ENCODE measurements at regions not wholly inside any gene's neighbourhood (a gene's known extent, or its start where the extent isn't known, plus 50 kb on each side); places are given as distances from the start of the nearest gene placed in this dataset.

- no peak for DNase-seq (ENCODE audit: low read depth, low spot score)
- no peaks in the 10 kb centered on the region for H3K36me3 ChIP-seq (ENCODE audit: insufficient read depth, low read length)
- H3K4me3 ChIP-seq, result no peak overlapping the region
- no peaks in the 10 kb centered on the region for H3K9me3 ChIP-seq (ENCODE audit: low read depth, low read length)
- TF ChIP-seq FOXP2 (optimal IDR thresholded peaks at IDR 0.05; ENCODE audit: control extremely low read depth, extremely low read length, insufficient read depth) (no peak), EZH2 (IDR thresholded peaks at IDR 0.05) (no peak), POLR2AphosphoS5 (IDR thresholded peaks at IDR 0.05; ENCODE audit: borderline replicate concordance, low read depth, low read length) (no peak)
- no peak overlapping the region for H3K9ac ChIP-seq (ENCODE audit: insufficient read length)
- no peak overlapping the region for H3K27ac ChIP-seq
Measured at GRCh38 chr2:23323917-23324680, 60.9 kb upstream of the KLHL29 start.

- H3K4me3 ChIP-seq, result no peak overlapping the region
- H3K36me3 ChIP-seq (ENCODE audit: insufficient read depth, low read length), result no peaks in the 10 kb centered on the region
- no peaks in the 10 kb centered on the region for H3K9me3 ChIP-seq (ENCODE audit: low read depth, low read length)
- H3K27ac ChIP-seq, result no peak overlapping the region
- no peak for DNase-seq (ENCODE audit: low read depth, low spot score)
- TF ChIP-seq FOXP2 (optimal IDR thresholded peaks at IDR 0.05; ENCODE audit: control extremely low read depth, extremely low read length, insufficient read depth), result no peak
- H3K9ac ChIP-seq (ENCODE audit: insufficient read length), result no peak overlapping the region
Measured at GRCh38 chr2:23326330-23326729, 58.6 kb upstream of the KLHL29 start.

- Histone ChIP-seq H3K9me3 (ENCODE audit: low read depth, low read length) (no peaks in the 10 kb centered on the region), H3K36me3 (ENCODE audit: insufficient read depth, low read length) (no peaks in the 10 kb centered on the region), H3K4me3 (no peak overlapping the region), H3K9ac (ENCODE audit: insufficient read length) (no peak overlapping the region), H3K27ac (no peak overlapping the region)
- TF ChIP-seq EZH2 (IDR thresholded peaks at IDR 0.05), result no peak
- TF ChIP-seq POLR2AphosphoS5 (IDR thresholded peaks at IDR 0.05; ENCODE audit: borderline replicate concordance, low read depth, low read length), result no peak
- TF ChIP-seq FOXP2 (optimal IDR thresholded peaks at IDR 0.05; ENCODE audit: control extremely low read depth, extremely low read length, insufficient read depth), result no peak
- DNase-seq (ENCODE audit: low read depth, low spot score), result no peak
Measured at GRCh38 chr2:23327416-23327815, 57.6 kb upstream of the KLHL29 start.

GRCh38 chr2:23327887-23328286, 57.1 kb upstream of the KLHL29 start:
- no peaks in the 10 kb centered on the region for H3K9me3 ChIP-seq (ENCODE audit: low read depth, low read length)
- no peak for TF ChIP-seq EZH2 (IDR thresholded peaks at IDR 0.05)
- TF ChIP-seq FOXP2 (optimal IDR thresholded peaks at IDR 0.05; ENCODE audit: control extremely low read depth, extremely low read length, insufficient read depth), result no peak
- no peak for TF ChIP-seq POLR2AphosphoS5 (IDR thresholded peaks at IDR 0.05; ENCODE audit: borderline replicate concordance, low read depth, low read length)
- no peak overlapping the region for H3K9ac ChIP-seq (ENCODE audit: insufficient read length)
- DNase-seq (ENCODE audit: low read depth, low spot score), result no peak
- no peak overlapping the region for H3K4me3 ChIP-seq
- no peak overlapping the region for H3K27ac ChIP-seq
- no peaks in the 10 kb centered on the region for H3K36me3 ChIP-seq (ENCODE audit: insufficient read depth, low read length)

- Histone ChIP-seq H3K9me3 (ENCODE audit: low read depth, low read length) (no peaks in the 10 kb centered on the region), H3K9ac (ENCODE audit: insufficient read length) (no peak overlapping the region), H3K27ac (no peak overlapping the region), H3K4me3 (no peak overlapping the region), H3K36me3 (ENCODE audit: insufficient read depth, low read length) (no peaks in the 10 kb centered on the region)
- DNase-seq (ENCODE audit: low read depth, low spot score), result no peak
- TF ChIP-seq POLR2AphosphoS5 (IDR thresholded peaks at IDR 0.05; ENCODE audit: borderline replicate concordance, low read depth, low read length) (no peak), EZH2 (IDR thresholded peaks at IDR 0.05) (no peak), FOXP2 (optimal IDR thresholded peaks at IDR 0.05; ENCODE audit: control extremely low read depth, extremely low read length, insufficient read depth) (no peak)
Measured at GRCh38 chr2:23330214-23330613, 54.8 kb upstream of the KLHL29 start.

All from SK-N-MC (cell line).